B cell (primary cell): ENCODE measurements at regions not wholly inside any gene's neighbourhood (a gene's known extent, or its start where the extent isn't known, plus 50 kb on each side); places are given as distances from the start of the nearest gene placed in this dataset.

Experiments used
- CTCF ChIP-seq: fragments of 200-600 bp; IDR thresholded peaks from one replicate; pipeline ENCODE4 v1.8.0; 2022; ENCODE audit warnings: antibody characterized with exemption, mild to moderate bottlenecking
- EZH2 ChIP-seq: IDR thresholded peaks from 2 replicates; pipeline ENCODE4 v1.6.1; 2012; ENCODE audit warnings: borderline replicate concordance, low read depth, mild to moderate bottlenecking, moderate library complexity, low read length; ENCODE audit not compliant: insufficient read depth, poor library complexity, severe bottlenecking

- no peak for TF ChIP-seq CTCF
- no peak for TF ChIP-seq EZH2
Observed at GRCh38 chr18:67134911-67135310, 381.6 kb downstream of the DSEL start.
